ENCODE measurements at regions not wholly inside any gene's neighbourhood (a gene's known extent, or its start where the extent isn't known, plus 50 kb on each side); places are given as distances from the start of the nearest gene placed in this dataset.

DNA sequence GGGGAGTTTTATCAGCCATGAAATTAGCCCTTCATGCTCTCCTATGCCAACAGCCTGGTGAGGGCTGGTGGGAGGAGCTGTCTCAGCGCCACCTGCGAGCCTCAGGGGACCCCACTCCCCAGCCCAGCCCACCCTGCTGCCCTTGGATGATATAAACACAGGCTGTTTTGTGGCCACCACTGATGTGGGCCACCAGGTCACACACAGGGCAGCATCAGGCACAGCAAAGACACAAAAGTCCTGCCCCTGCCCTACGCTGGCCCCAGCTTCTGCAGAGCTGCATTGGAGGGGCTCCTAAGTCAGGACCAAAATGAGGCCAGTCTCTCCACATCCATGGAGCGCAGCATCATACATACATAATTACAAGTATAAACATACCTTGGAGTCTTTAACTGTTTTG is 110.6 kb upstream of the TEX51 start:
- ATAC-seq, result no peak
- no peak overlapping the region for H3K27ac Mint-ChIP-seq
- Histone ChIP-seq H3K9me3 (ENCODE audit: control insufficient read depth in 2 of 3, low read length in 3 of 3) (no peaks in the 10 kb centered on the region), H3K4me3 (ENCODE audit: low read length) (no peak overlapping the region), H3K4me1 (ENCODE audit: control insufficient read depth in 2 of 2, insufficient read depth in 2 of 2, low read length in 2 of 2) (no peaks in the 10 kb centered on the region), H3K27me3 (ENCODE audit: control insufficient read depth in 2 of 2, insufficient read depth in 2 of 2, low read length in 2 of 2) (no peaks in the 10 kb centered on the region), H3K36me3 (ENCODE audit: control insufficient read depth in 2 of 3, insufficient read depth in 3 of 3, low read length in 3 of 3) (no peaks in the 10 kb centered on the region), H3K27ac (ENCODE audit: low read depth, low read length) (no peak overlapping the region)
- peaks cover 0 to 2% (median 0%) of the 10 kb centered on the region in 7 donors for H3K4me1 Mint-ChIP-seq
- H3K9me3 Mint-ChIP-seq, result peaks cover 0 to 4% (median 0%) of the 10 kb centered on the region in 11 donors
- no peaks in the 10 kb centered on the region for H3K36me3 Mint-ChIP-seq
- DNase-seq, result no peak
- intact Hi-C loops (cut with micrococcal nuclease), result no loop called here
- CTCF ChIA-PET, result interaction anchor here (1.1 kb wide), 1 partner anchor 260 kb away, joined by 3 read pairs; no protein-coding TSS in a partner anchor
- H3K27me3 Mint-ChIP-seq, result peaks cover 0 to 8% (median 5%) of the 10 kb centered on the region in 5 donors
- H3K4me3 Mint-ChIP-seq, result no peak overlapping the region
- POLR2A ChIA-PET, result no interaction called here

DNA sequence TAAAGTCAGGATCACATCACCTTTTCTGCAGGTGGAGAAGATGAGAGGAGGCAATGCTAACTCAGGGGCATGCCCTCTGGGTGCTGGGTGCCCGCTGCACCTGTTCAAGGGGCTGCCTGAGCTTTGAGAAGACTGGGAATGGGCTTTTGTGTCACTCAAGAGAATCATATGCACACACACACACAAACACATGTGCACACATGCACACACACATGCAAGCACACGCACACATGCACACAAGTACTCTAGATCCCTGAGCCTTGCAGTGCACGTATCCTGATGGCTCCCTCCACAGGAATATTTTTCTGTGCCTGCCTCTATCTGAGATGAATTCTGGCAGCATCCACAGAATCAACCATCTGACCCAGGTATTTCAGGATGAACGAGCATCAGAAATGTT is 110.0 kb upstream of the TEX51 start:
- Histone ChIP-seq H3K27me3 (ENCODE audit: control insufficient read depth in 2 of 2, insufficient read depth in 2 of 2, low read length in 2 of 2) (no peaks in the 10 kb centered on the region), H3K36me3 (ENCODE audit: control insufficient read depth in 2 of 3, insufficient read depth in 3 of 3, low read length in 3 of 3) (no peaks in the 10 kb centered on the region), H3K27ac (ENCODE audit: low read depth, low read length) (no peak overlapping the region), H3K4me3 (ENCODE audit: low read length) (no peak overlapping the region), H3K4me1 (ENCODE audit: control insufficient read depth in 2 of 2, insufficient read depth in 2 of 2, low read length in 2 of 2) (no peaks in the 10 kb centered on the region), H3K9me3 (ENCODE audit: control insufficient read depth in 2 of 3, low read length in 3 of 3) (no peaks in the 10 kb centered on the region)
- Mint-ChIP-seq H3K27ac (no peak overlapping the region), H3K9me3 (peaks cover 0 to 2% (median 0%) of the 10 kb centered on the region in 11 donors), H3K27me3 (peaks cover 4 to 13% (median 9%) of the 10 kb centered on the region in 5 donors), H3K4me3 (no peak overlapping the region), H3K36me3 (no peaks in the 10 kb centered on the region), H3K4me1 (peaks cover 0 to 4% (median 0%) of the 10 kb centered on the region in 7 donors)
- ChIA-PET POLR2A (no interaction called here), CTCF (no interaction called here)
- DNase-seq (no peak), ATAC-seq (no peak)
- intact Hi-C loops (cut with micrococcal nuclease), result no loop called here

DNA sequence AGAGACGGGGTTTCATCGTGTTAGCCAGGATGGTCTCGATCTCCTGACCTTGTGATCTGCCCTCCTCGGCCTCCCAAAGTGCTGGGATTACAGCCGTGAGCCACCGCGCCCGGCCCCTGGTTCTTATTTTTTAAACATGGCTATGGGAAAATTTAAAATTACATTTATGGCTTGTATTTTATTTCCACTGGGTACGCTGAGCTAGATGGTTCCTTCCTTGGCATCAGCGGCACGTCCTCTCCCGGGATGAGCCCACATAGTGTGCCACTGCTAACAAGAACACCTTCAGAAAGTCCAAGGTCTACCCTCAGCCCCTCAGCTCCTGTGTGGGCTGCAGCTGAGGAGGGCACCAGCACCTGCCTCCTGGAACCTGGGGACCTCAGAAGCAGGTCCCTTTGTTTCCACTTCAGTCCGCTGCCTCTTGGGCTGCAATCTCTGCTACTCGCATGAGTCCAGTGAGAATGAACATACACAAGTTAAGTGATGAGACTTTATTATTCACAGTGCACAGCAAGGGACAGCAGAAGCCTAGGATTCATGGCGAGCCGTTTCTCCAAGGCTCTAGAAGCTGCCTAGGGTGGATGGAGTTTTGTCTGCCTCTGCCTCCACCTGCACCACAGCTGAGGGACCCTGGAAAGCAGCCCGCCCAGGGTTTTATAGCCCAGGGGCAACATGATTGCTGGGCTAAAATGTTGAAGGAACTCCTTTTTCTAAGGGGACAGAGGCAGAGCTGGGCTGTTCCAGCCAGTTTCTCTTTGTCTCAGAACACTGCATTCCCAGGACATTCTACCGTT is 107.5 kb upstream of the TEX51 start:
- H3K4me1 ChIP-seq (ENCODE audit: control insufficient read depth in 2 of 2, insufficient read depth in 2 of 2, low read length in 2 of 2), result no peaks in the 10 kb centered on the region
- H3K27me3 ChIP-seq (ENCODE audit: control insufficient read depth in 2 of 2, insufficient read depth in 2 of 2, low read length in 2 of 2), result no peaks in the 10 kb centered on the region
- no peaks in the 10 kb centered on the region for H3K36me3 ChIP-seq (ENCODE audit: control insufficient read depth in 2 of 3, insufficient read depth in 3 of 3, low read length in 3 of 3)
- no peaks in the 10 kb centered on the region for H3K9me3 ChIP-seq (ENCODE audit: control insufficient read depth in 2 of 3, low read length in 3 of 3)
- no peak overlapping the region for H3K4me3 Mint-ChIP-seq
- peaks cover 0 to 6% (median 0%) of the 10 kb centered on the region in 7 donors for H3K4me1 Mint-ChIP-seq
- DNase-seq (no peak), ATAC-seq (no peak)
- H3K27ac Mint-ChIP-seq, result no peak overlapping the region
- no peaks in the 10 kb centered on the region for H3K9me3 Mint-ChIP-seq
- peaks cover 4 to 30% (median 20%) of the 10 kb centered on the region in 5 donors for H3K27me3 Mint-ChIP-seq
- H3K36me3 Mint-ChIP-seq, result no peaks in the 10 kb centered on the region
- intact Hi-C loops (cut with micrococcal nuclease), result no loop called here
- ChIA-PET CTCF (no interaction called here), POLR2A (no interaction called here)
- no peak overlapping the region for H3K27ac ChIP-seq (ENCODE audit: low read depth, low read length)
- H3K4me3 ChIP-seq (ENCODE audit: low read length), result no peak overlapping the region

DNA sequence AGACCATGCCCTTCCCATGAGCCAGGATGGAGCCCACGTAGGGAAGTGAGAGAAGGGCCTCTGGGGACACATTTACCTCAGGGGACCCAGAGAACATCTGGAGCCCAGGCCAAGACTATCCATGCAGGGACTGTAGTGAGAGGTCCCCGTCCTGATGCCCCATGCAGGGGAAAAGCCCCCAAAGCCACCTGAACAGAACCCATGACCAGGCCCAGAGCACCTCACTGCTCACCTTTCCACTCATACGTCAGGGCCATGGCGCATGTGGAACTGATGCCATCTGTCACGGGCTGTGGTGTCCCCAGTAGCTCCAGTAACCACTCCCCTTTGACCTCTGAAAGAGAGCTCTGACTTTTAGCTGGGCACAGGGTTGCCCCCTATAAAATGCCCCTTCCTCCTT is 106.5 kb upstream of the TEX51 start:
- ATAC-seq, result no peak
- intact Hi-C loops (cut with micrococcal nuclease), result no loop called here

GRCh38 chr2:126792993-126793392 is 105.7 kb upstream of the TEX51 start:
- H3K27me3 Mint-ChIP-seq, result peaks cover 4 to 30% (median 25%) of the 10 kb centered on the region in 5 donors
- no peak overlapping the region for H3K4me3 Mint-ChIP-seq
- ChIA-PET CTCF (no interaction called here), POLR2A (no interaction called here)
- H3K4me1 Mint-ChIP-seq, result peaks cover 0 to 8% (median 0%) of the 10 kb centered on the region in 7 donors
- intact Hi-C loops (cut with micrococcal nuclease), result no loop called here
- Histone ChIP-seq H3K4me1 (ENCODE audit: control insufficient read depth in 2 of 2, insufficient read depth in 2 of 2, low read length in 2 of 2) (no peaks in the 10 kb centered on the region), H3K27me3 (ENCODE audit: control insufficient read depth in 2 of 2, insufficient read depth in 2 of 2, low read length in 2 of 2) (no peaks in the 10 kb centered on the region), H3K9me3 (ENCODE audit: control insufficient read depth in 2 of 3, low read length in 3 of 3) (no peaks in the 10 kb centered on the region), H3K4me3 (ENCODE audit: low read length) (no peak overlapping the region), H3K27ac (ENCODE audit: low read depth, low read length) (no peak overlapping the region), H3K36me3 (ENCODE audit: control insufficient read depth in 2 of 3, insufficient read depth in 3 of 3, low read length in 3 of 3) (no peaks in the 10 kb centered on the region)
- H3K9me3 Mint-ChIP-seq, result no peaks in the 10 kb centered on the region
- no peaks in the 10 kb centered on the region for H3K36me3 Mint-ChIP-seq
- DNase-seq (peak in 1 of 9 donors; percentile 16), ATAC-seq (no peak)
- H3K27ac Mint-ChIP-seq, result no peak overlapping the region

More for the DNA sequence above, 106.5 kb upstream of the TEX51 start:
- Histone ChIP-seq H3K27me3 (ENCODE audit: control insufficient read depth in 2 of 2, insufficient read depth in 2 of 2, low read length in 2 of 2) (no peaks in the 10 kb centered on the region), H3K36me3 (ENCODE audit: control insufficient read depth in 2 of 3, insufficient read depth in 3 of 3, low read length in 3 of 3) (no peaks in the 10 kb centered on the region), H3K4me3 (ENCODE audit: low read length) (no peak overlapping the region), H3K27ac (ENCODE audit: low read depth, low read length) (no peak overlapping the region), H3K4me1 (ENCODE audit: control insufficient read depth in 2 of 2, insufficient read depth in 2 of 2, low read length in 2 of 2) (no peaks in the 10 kb centered on the region), H3K9me3 (ENCODE audit: control insufficient read depth in 2 of 3, low read length in 3 of 3) (no peaks in the 10 kb centered on the region)
- Mint-ChIP-seq H3K27me3 (peaks cover 4 to 30% (median 21%) of the 10 kb centered on the region in 5 donors), H3K27ac (no peak overlapping the region), H3K9me3 (no peaks in the 10 kb centered on the region), H3K36me3 (no peaks in the 10 kb centered on the region), H3K4me3 (no peak overlapping the region), H3K4me1 (peaks cover 0 to 8% (median 0%) of the 10 kb centered on the region in 7 donors)
- peak in 1 of 9 donors; percentile 9 for DNase-seq
- CTCF ChIA-PET, result no interaction called here
- POLR2A ChIA-PET, result no interaction called here

- Mint-ChIP-seq H3K9me3 (no peaks in the 10 kb centered on the region), H3K36me3 (no peaks in the 10 kb centered on the region), H3K27me3 (peaks cover 4 to 30% (median 25%) of the 10 kb centered on the region in 5 donors), H3K4me3 (no peak overlapping the region), H3K4me1 (peaks cover 0 to 8% (median 0%) of the 10 kb centered on the region in 7 donors), H3K27ac (no peak overlapping the region)
- Histone ChIP-seq H3K9me3 (ENCODE audit: control insufficient read depth in 2 of 3, low read length in 3 of 3) (no peaks in the 10 kb centered on the region), H3K4me1 (ENCODE audit: control insufficient read depth in 2 of 2, insufficient read depth in 2 of 2, low read length in 2 of 2) (no peaks in the 10 kb centered on the region), H3K36me3 (ENCODE audit: control insufficient read depth in 2 of 3, insufficient read depth in 3 of 3, low read length in 3 of 3) (no peaks in the 10 kb centered on the region), H3K27ac (ENCODE audit: low read depth, low read length) (no peak overlapping the region), H3K27me3 (ENCODE audit: control insufficient read depth in 2 of 2, insufficient read depth in 2 of 2, low read length in 2 of 2) (no peaks in the 10 kb centered on the region), H3K4me3 (ENCODE audit: low read length) (no peak overlapping the region)
- DNase-seq, result peak in 1 of 9 donors; percentile 7
- no peak for ATAC-seq
- CTCF ChIA-PET, result interaction anchor here (0.6 kb wide), 1 partner anchor 1313 kb away, joined by 3 read pairs; no protein-coding TSS in a partner anchor
- intact Hi-C loops (cut with micrococcal nuclease), result no loop called here
- POLR2A ChIA-PET, result no interaction called here
These were observed 104.6 kb upstream of the TEX51 start for GRCh38 chr2:126793885-126794613.

Data from naive thymus-derived CD4-positive, alpha-beta T cell (primary cell).